Ishikawa (cell line): ENCODE measurements at regions not wholly inside any gene's neighbourhood (a gene's known extent, or its start where the extent isn't known, plus 50 kb on each side); places are given as distances from the start of the nearest gene placed in this dataset.

Experiments used
- CEBPB ChIP-seq: IDR thresholded peaks from 2 replicates; pipeline ENCODE4 v1.6.1; 2012
- CREB1 ChIP-seq: IDR thresholded peaks from 2 replicates; pipeline ENCODE4 v1.6.1; 2012; ENCODE audit warnings: low read depth
- EGR1 ChIP-seq: IDR thresholded peaks from 2 replicates; pipeline ENCODE4 v1.6.1; 2012
- EP300 ChIP-seq: IDR thresholded peaks from 2 replicates; pipeline ENCODE4 v1.6.1; 2012; ENCODE audit warnings: borderline replicate concordance
- FOXM1 ChIP-seq: IDR thresholded peaks from 2 replicates; pipeline ENCODE4 v1.6.1; 2012; ENCODE audit warnings: low read depth, borderline replicate concordance
- NFIC ChIP-seq: IDR thresholded peaks from 2 replicates; pipeline ENCODE4 v1.6.1; 2012
- RAD21 ChIP-seq: IDR thresholded peaks from 2 replicates; pipeline ENCODE4 v1.6.1; 2012; ENCODE audit warnings: low read depth
- REST ChIP-seq: IDR thresholded peaks from 2 replicates; pipeline ENCODE4 v1.6.1; 2012; ENCODE audit warnings: low read depth, mild to moderate bottlenecking
- TAF1 ChIP-seq: IDR thresholded peaks from 2 replicates; pipeline ENCODE4 v1.6.1; 2012; ENCODE audit warnings: low read depth, mild to moderate bottlenecking
- TCF12 ChIP-seq: IDR thresholded peaks from 2 replicates; pipeline ENCODE4 v1.6.1; 2012; ENCODE audit warnings: low read depth
- TEAD4 ChIP-seq: IDR thresholded peaks from 2 replicates; pipeline ENCODE4 v1.6.1; 2012
- USF1 ChIP-seq: IDR thresholded peaks from 2 replicates; pipeline ENCODE4 v1.6.1; 2012
- YY1 ChIP-seq: IDR thresholded peaks from 2 replicates; pipeline ENCODE4 v1.6.1; 2012; ENCODE audit warnings: low read depth
- ZBTB7A ChIP-seq: IDR thresholded peaks from 2 replicates; pipeline ENCODE4 v1.6.1; 2012; ENCODE audit warnings: low read depth
- TF ChIP-seq, protein P1 (sequence below): IDR thresholded peaks from 2 replicates; pipeline ENCODE4 v1.6.1; 2012

DNA sequence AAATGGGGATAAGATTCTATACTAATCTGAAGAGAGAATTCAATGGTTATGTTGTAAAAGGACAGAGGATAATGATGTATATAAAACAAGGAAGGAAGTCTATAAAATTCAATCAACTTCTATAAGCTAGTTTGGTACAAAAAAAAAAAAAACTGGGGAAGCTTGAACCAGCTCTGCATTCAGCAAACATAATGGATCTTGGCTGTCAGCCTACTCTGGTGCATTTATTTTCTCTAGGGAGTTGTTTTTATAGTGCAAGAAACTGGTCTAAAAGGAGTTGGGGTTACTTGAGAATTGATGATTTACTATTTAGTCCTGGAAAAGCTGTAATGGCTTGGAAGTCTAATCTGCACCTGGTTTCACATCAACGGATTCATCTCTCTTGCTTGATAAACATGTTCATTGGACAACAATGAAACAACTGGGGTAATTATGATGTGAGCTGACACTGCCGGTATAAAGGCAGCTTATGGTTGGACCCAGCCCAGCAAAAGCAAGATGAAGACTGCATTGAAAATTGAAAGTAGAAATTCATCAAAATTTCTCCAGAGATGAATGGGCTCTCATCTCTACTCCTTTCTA, 199.4 kb upstream of the NRIP1 start:
- TF ChIP-seq CEBPB: no peak
- no peak for TF ChIP-seq ZBTB7A
- TF ChIP-seq EP300: no peak
- no peak for TF ChIP-seq TEAD4
- TF ChIP-seq, protein P1, sequence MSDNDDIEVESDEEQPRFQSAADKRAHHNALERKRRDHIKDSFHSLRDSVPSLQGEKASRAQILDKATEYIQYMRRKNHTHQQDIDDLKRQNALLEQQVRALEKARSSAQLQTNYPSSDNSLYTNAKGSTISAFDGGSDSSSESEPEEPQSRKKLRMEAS: no peak
- TF ChIP-seq TCF12: no peak
- TF ChIP-seq YY1: no peak
- TF ChIP-seq NFIC: no peak
- no peak for TF ChIP-seq FOXM1
- TF ChIP-seq TAF1: no peak
- TF ChIP-seq RAD21: no peak
- TF ChIP-seq REST: no peak

- TF ChIP-seq CREB1: no peak
- TF ChIP-seq TEAD4: 0 out of 2 replicates have a peak, but pooled peaks have one; percentile 53
Observed at GRCh38 chr21:15272171-15272570, 207.4 kb upstream of the NRIP1 start.

DNA sequence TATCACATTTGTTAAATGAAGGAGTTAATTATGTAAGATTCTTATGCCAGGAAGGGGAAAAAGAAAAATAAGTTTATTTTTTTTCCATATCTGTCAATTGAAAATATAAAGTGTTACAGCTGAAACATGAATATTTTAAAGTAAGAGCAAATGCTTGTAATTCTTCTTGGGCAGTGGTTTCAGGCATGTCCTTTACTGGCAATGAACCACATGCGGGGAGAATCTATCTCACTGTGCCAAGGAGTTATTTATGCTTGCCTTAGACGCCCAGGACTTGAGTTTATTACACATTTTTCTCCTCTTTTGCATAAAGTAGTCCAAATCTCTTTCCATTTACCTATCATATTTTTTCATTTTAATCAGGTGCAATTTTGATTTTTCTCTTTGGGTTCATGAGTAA, 207.8 kb upstream of the NRIP1 start:
- TF ChIP-seq CEBPB (no peak), YY1 (no peak), CREB1 (no peak), EGR1 (no peak), TCF12 (no peak), REST (no peak), FOXM1 (no peak), RAD21 (no peak)
- TF ChIP-seq, protein P1: no peak

DNA sequence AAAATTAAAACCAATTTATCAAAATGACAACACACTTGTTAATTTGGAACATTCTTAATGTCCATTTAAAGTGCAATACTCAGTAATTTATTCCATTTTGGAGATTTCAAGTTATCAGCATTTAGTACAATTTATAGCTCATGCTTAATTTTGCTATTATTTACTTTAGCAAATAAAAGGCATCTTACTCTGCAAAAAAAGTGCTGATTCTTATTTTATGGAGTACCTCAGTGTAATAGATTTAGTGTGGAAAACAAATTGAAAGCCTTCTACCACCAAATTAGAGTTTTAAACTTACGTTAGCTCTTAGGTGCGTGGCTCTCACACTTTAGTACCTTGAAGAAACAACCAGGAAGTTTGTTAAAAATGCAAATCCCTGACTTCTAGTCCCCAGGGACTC, 208.4 kb upstream of the NRIP1 start:
- TF ChIP-seq TCF12: no peak
- TF ChIP-seq, protein P1: no peak
- TF ChIP-seq ZBTB7A: no peak
- TF ChIP-seq NFIC: no peak
- no peak for TF ChIP-seq EGR1
- TF ChIP-seq USF1: no peak

DNA sequence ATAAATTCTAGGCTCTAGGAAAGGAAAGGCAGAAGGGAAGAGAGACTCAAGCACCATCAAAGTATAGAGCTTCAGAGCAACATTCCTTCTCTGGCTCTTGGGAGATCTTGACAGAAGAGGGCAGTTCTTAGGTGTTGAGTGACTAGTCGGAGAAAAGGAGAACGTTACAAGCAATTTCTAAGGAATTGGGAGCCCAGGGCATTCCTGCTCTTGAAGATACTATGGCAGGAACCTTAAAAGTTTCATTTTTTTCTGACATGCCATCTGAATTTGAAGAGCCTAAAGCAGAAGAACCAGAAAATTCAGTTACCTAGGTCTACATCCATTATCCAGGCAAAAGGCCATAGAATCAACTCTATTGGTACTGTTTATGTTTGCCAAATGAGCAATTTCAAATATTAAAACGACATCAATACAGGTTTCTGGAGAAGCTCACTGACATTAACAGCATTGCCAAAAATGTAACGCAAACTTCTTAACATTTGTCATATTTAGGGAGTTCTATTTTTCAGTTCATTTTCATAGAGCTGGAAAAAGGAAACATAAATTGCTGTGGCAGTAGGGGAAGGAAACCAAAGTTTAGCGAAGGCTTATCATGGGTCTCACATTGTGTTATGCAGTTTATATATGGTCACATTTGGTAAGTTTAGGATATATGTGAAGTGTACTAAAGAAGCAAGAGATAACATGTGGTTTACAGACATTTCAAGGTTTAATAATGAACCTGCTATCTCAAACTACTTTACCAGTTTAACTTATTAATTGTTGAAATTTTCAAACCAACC, 210.1 kb upstream of the NRIP1 start:
- TF ChIP-seq TCF12: no peak
- TF ChIP-seq EP300: no peak
- TF ChIP-seq RAD21: no peak
- TF ChIP-seq CREB1: no peak
- no peak for TF ChIP-seq REST
- TF ChIP-seq NFIC: no peak
